Right kidney (tissue), 1 donor: ENCODE measurements at regions not wholly inside any gene's neighbourhood (a gene's known extent, or its start where the extent isn't known, plus 50 kb on each side); places are given as distances from the start of the nearest gene placed in this dataset.
"Not testable (repeated sequence)": the region's sequence is repeated elsewhere in the genome, so short reads cannot be mapped to it uniquely, and the experiment has no call there.

Experiments used
- DNase-seq: peaks from one replicate; pipeline ENCODE4 v3.0.0-alpha.2; 2016

DNA sequence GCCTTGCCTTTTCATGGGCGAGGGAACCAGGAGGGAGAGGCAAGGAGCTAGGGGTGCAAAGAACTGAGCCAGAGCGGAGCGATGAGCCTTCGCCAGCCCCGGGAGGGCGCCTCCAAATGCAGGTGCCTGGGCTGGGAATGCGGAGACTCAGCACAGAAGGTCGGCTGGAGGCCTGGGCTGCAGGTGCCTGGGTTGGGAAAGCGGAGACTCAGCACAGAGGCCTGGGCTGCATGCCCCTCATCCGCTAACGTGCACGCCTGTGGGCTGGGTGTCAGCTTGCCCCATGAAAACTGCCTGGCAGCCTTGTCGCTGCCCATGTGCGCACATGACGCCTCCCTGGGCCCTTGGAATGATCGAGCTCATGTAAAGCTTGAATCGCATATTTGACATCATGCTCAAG is 51.8 kb downstream of the POM121L12 start:
- DNase-seq, result no peak

DNA sequence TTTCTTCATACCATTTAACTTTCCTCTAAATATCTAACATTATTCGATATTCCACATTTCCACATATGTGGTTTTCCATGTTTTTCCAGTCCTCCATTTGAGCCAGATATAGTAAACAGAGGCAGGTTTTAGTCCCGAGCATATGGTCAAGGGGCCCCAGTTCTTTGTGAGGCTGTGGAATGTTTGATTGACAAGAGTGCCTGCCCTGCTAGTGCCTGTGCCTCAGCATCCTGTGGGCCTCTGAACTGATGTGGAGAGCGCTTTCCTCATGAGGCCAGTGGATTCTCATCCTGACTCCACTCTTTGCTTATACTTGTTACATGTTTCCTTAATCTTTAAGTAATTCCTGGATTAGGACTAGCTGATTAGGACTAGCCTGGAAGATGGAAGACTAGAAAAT is 58.8 kb downstream of the POM121L12 start:
- no peak for DNase-seq

DNA sequence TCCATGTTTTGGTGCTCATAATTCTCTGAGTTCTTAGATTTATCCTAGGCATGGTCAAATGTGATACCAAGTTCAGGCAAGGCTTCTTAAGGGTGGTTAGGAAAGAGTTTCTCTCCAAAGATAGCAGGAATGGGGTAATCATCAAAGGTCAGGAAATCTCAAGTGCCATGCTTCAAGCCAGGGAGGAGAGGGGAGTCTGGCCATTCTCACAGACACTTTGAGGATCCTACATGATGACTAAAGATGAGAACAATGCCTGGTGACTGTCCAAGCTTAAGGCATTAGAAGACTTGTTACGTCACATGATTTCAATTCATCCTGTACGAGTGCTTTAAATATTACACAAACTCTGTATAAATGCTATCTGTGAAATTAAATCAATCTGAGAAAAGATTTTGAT is 59.4 kb downstream of the POM121L12 start:
- no peak for DNase-seq

DNA sequence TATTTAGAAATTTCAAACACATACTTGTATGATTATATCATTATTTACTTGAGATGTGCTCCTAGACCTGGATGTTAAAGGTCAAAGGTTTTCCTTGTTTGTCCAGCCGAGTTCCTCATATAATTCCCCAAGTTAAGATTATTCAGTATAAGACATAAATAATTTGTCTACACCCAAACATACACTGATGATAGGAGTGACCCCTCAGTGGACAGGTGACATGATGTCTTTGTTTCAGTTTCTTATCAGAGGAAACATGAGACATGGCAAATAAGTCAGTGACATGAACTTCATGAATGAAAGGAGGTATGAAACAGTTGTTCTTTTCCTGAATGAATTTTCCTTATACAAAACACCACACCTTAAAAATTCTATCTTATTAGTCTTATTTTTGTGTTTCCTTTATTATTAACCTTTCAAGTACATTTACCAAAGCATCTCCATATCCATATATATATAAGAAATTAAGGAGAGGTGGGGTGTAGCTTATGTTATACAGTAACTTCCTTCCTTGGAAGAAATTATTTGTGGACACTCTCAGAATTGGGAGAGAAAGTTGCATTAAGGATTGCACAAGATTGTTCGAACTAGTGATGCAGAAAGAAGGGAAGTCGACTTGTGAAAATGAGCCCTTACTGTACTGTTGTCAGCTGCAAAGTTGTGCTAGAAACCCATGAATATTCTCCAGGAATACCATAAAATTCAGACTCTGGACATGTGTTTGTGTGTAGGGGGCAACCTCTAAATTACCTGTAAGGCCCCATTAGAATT is 60.5 kb downstream of the POM121L12 start:
- no peak for DNase-seq

DNA sequence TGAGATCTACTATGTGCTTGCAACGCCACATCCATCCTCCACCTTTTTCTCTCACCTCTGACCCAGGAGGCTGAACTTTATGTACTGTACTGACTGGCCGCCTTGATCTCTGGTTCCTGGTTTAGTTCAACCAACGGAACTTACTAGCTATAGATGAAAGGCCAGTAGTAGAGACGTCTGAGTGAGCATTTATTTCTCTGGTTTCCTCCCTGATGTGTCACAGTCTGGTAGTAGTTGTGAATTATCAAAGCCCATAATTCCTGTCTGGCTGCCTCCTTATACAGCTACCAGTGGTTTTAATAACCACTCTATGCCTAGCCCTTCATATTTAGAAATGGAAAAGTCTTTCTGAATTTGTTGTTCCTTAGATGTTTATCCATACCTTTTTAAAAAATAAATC is 64.7 kb downstream of the POM121L12 start:
- DNase-seq, result no peak

DNA sequence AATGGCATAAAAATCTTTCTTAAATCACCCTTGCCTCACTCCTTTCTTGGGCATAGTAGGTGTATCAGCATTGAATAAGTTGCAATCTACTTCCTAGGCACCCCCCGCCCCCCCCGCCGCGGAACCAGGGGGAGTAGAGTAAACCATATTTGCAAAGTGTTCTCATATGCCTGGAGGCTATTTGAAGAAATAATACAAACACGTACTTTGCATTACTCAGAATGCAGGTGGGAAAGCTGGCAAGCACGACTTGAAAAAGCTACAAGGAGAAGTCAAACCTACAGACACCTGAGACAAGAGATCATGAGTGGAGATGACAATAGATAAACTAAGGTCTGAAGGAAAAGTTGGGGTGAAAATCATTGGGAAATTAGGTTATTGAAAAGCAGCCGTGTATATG is 65.6 kb downstream of the POM121L12 start:
- no peak for DNase-seq

DNA sequence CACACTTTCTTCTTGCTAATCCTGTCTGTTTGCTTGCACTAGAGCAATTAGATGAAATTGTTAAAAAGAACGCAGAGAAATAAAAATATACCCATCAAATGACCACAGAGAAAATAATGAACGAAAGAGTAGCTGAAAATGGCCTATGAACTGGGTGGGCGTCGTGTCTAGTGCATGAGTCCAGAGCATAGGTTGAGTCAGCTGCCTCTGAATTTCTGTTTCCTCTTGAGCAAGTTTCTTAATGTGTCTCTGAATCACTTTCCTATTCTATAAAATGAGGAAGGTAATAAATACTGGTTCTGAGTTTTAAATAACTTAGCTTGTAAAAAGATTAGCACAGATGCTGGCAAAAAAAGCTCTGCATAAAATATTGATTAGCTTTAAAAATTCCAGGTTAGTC is 75.0 kb downstream of the POM121L12 start:
- no peak for DNase-seq

DNA sequence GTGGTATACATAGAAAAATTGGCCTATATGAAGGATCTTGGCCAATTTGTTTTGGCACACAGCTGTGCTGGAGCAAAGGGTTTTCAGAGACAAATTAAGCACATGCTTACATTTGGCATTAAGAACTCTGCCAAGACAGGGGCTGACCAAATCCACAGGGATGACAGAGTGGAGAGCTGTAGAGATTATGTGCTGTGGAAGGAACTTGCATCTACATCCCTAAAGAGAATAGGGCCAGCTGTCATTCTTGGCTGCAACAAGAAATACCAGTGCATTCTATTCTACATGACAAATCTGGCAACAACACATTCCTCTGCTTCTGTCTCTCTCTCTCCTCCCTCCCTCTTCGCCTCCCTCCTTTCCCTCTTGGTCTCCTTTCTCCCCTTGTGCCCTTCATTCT is 75.6 kb downstream of the POM121L12 start:
- DNase-seq, result no peak

DNA sequence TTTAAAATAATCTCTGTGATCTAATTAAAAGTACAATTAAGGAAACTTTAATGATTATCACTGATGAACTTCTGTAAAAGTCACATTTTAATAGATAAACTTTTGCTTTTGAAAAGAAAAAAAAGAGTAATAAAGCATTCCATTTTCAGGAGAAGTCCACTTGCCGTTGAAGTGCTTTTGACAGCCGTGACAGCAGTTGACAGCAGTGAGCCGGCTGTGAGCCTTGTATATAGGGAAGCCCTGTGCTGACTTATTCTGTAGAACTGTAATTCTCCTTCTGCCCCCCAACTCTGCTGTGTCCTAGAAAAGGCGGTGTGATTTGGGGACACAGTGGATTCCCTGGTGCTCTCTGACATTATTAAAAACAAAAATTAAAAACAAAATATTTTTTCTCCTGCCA is 78.0 kb downstream of the POM121L12 start:
- DNase-seq, result no peak

DNA sequence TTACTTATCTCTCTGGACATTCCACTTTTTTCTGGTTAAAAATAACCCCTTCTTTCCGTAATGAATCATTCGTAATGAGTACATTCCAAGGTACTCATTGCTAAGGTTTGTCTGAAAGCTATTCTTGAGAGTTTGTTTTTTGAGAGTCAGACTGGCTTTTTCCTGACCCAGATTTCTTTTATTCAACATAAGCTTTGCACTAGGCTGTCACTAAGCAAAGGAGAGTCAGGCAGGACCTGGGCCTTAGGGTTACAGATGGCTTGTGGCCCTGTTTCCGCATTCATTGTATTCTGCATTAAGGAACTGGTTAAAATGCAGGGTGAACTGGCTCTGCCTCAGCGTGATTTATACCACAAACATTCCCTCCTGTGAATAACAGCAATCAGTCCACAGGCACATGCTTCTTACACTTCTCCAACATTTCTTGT is 84.1 kb downstream of the POM121L12 start:
- DNase-seq, result peak; percentile 3

DNA sequence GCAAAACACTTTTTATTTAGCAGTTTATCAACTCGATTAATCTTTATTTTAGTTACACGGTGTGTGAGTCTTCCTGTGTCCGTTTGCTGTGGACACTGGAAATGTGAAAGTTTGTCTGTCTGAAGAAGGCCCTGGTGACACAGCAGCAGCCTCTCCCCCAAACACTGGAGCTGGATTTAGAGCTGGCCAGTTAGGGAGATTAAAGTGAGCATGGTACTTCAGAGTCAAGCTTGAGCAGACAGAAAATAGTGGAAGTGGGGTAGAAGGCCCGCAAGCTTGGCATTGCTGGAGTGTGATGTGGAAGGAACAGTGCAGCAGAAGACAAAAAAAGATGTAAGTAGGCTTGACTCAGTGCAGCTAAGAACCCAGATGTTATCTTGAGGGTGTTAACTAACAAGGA is 85.9 kb downstream of the POM121L12 start:
- no peak for DNase-seq

DNA sequence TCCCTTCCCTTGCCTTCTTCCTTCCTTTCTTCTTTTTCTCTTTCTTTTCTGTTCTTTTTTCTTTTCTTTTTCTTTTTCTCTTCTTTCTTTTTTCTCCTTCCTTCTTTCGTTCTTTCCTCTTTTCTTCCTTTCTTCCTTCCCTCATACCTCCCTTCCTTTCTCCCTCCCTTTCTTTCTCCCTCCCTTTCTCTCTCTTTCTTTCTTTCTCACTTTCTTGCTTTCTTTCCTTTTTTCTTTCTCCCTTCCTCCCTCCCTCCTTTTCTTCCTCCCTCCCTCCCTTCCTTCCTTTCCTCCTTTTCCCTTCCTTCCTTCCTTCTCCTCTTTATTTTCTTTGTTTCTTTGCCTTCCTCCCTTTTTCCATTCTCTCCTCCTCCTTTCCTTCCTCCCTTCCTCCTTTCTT is 96.3 kb downstream of the POM121L12 start:
- DNase-seq, result no peak

DNA sequence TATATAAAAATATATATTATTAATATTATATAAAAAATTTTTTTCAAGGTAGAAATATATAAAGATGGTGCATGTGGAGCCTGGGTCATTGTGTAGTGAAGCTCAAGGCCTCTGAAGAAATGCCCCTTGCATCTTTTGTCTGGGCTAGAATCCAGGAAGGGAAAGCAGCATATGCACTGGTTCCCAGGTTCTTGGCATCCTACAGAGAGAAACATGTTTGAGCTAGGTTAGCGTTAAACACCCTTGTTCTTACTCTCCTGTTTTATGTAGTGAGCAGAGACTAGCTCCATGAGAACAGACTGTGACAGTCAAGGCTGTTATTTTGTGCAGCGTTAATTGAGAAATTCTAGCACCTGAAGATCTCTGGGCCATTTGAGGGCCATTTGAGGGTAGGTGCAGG is 116.1 kb downstream of the POM121L12 start:
- no peak for DNase-seq

DNA sequence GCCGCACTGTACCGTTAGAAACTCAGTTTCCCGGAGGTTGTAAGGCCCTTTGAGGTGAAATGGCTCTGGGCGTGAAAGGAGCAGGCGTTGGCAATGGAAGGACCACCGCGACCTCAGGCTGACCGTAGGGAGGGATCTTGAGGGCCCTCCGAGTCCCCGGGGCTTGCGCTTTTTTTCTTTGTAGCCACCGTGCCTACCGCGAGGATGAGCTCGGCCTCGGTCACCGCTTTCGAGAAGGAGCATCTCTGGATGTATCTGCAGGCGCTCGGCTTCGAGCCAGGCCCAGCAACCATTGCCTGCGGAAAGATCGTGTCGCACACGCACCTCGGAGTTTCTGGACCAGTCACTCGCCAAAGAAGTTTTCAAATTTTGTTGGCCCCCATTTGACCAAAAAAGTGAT is 151.8 kb downstream of the POM121L12 start:
- DNase-seq, result not testable (repeated sequence)

DNA sequence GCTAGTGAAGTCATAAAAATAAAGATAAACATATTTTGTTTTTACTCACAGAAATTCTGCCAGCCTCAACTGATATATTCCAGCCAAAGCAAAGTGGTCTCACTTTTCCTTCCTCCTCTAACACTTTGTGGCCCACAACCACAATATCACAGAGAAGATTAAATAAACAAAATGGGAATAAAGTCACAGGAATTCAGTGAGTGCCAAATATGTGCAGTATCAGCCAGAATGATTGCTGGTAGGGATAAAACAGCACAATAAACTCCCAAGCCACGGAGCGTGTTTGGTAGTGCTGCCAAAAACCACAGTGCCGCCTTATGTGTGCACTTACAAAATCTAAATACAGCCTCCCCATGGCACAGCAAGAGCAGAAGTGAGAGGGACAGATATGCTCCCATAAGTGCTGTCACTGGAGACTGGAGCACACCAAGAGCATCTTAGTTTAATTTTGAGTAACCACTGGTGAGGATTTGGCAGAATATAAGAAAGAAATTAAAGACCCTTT is 155.8 kb downstream of the POM121L12 start:
- DNase-seq, result no peak

DNA sequence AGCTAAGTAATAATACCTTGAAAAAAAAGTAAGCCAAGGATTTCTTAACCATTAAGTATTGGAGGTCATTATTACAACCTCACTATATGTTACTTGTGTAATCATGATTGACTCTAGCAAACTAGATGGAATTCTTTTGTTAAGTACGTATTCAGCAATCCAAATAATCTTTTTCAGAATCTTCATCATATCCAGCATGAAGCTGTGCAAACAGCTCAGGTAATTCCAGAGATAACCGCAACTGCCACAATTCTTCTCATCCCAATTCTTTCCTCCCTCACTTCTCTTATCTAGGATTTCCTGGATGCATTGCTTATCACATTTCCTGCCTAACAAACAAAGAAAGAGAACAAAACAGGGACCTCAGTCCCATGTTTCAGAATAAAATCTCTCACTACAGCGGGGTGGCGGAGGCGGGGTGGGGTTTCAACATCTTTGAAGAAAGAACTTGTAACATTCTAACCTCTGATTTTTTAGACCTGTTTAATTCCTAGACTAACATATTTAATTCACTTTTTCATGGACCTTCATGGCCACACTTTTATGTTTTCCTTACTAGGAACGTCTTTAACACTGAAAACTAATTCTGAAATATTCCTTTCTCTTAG is 156.5 kb downstream of the POM121L12 start:
- DNase-seq, result no peak

DNA sequence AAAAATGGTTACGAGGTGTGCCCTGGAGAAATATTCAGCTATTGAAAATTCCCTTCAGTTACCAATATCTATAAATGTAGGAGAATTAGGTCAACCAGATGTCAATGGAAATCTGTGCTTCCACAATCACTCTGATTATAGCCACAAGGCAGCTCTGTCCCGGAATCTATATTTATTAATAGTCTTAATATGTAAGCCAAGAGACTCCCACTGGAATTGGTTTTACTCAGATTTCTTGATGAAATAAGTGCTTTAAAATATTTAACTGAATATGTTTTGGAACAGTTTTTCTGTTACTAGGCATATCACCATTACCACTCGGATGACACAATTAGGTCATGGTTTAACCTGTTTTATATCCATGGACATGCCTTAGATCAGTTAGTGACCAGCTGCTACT is 169.6 kb downstream of the POM121L12 start:
- DNase-seq, result no peak

DNA sequence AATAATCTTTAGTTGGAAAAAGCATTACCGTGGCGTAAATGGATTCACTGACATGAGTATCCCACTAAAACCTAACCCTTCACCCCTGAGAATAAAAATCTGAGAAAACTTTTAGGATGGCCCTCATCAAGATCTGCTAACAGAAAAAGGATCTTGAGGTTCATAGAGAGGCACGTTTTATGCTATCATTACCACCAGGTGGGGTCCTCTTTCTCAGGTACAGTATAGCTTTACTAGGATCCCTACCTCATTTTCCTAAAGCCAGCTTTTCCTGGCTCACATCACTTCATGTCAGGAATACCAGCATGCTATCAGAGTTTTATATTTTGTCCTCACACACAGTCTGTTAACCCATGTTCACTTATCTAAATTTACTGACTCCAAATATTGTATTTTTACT is 173.7 kb downstream of the POM121L12 start:
- no peak for DNase-seq

DNA sequence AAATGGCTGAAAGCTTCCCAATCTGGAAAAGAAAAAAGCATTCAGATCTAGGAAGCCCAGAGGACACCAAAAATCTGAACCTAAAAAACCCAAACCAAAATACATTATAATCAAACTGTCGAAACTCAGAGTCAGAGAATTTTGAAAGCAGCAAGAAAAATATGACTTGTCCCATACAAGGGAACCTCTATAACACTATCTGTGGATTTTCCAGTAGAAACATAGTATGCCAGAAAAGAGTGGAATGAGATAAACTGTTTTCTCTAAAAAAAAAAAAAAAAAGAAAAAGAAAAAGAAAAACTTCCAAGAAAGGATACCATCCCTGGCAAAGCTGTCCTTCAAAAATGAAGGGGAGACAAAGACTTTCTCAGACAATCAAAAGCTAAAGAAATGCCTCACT is 179.0 kb downstream of the POM121L12 start:
- DNase-seq, result no peak

DNA sequence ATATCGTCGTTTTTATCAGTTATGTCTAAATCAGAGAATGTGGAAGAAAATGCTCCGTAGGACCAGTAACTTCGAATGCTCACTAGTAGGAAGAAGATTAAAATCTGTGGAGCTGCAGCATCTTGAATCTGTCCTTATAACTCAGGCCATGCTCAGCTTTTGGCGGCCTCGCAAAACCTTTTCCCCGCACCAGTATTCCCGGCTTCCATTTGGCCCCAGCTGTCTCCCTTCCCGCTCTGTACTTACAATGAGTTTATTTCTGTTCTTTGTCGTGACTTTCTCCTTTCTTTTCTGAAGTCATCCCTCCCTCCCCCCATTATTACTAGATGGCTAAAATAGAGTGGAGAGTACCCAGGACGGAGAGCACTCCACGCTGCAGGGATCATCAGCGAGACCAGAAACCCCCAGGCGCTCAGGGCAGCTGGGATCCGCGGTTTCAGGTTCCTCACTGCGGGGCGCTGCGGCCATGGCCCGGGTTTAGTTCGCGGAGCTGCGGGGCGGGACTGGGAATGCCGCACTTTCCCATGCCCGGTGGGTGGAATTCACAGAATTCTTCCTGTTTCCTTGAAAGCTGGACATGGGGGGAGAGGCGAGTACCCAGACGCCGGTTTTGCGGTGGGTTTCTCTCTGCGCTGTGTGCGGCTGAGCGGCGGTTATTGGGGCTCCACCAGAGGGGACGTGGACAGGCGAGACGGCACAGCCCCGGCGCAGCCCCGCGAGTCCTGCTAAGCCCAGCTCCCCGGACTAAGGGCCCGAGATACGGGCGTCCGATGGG is 183.5 kb downstream of the POM121L12 start:
- peak; percentile 61 for DNase-seq

DNA sequence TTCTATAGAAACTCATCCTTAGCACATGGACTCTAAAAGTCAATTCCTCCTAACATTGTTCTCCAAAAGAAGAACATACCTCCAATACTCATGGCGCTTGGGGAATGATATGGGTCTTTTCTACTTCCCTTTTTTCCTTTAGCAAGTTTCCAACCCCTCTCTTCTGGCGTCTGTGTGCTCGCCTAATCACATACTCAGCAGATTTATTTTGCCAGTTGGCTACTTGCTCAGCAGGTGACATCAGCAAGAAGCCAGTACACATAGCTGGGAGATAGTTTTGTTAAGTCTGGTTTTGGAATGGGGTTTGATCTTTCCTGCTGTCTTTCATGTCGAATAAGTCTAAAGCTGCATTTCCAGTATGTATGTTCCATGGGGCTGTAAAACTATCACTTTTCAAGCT is 193.8 kb downstream of the POM121L12 start:
- DNase-seq, result no peak

DNA sequence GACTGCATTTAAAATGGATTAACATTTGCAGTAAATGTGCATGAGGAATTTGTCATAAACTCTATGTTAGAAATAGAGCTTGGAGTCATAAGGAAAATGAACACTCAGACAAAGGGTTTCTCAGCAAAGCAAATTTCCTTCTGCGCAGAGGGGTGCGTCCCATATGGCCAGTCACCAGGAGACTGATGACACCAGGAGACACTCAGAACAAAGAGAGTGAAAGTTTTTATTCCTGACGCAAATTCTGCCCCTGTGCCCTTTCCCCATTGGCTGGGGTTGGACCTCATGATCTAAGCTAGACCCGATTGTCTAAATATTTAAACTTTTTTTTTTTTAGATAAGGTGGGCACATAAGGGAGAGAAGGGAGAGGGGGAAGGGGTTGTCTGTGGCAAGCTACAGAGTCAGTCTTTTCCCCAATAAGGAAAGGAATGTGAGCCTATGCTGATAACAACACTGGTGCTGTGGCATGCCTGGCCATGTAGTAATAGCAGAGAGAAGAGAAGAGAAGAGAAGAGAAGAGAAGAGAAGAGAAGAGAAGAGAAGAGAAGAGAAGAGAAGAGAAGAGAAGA is 202.0 kb downstream of the POM121L12 start:
- DNase-seq, result no peak

DNA sequence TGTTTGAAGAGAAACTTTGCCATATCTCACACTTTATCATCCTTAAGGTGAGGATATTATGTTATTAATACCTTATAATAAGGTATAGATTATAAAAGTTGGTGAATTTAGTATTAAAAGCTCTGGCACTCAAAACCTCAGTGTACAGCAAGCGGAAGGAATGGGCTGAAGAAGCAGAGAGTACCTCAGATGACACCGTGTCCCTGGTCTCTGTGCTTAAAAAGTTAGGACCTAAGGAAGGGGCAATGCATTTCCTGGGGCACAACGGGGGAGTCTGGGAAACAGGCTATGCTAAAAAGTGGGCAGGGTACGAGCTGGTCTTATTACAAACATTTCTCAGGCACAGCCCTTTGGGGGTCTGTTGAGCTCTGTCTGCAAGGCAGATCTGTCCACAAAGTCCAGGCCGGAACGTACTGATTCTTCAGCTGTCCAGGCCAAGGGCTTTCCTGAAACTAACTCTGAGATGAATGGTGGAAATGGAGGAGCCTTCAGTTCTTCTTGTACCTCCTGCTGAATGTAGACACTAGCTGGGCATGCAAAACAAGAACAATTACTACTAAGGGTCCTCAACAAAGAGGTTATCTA is 202.7 kb downstream of the POM121L12 start:
- DNase-seq, result no peak
